ENCODE measurements at regions not wholly inside any gene's neighbourhood (a gene's known extent, or its start where the extent isn't known, plus 50 kb on each side); places are given as distances from the start of the nearest gene placed in this dataset.

DNA sequence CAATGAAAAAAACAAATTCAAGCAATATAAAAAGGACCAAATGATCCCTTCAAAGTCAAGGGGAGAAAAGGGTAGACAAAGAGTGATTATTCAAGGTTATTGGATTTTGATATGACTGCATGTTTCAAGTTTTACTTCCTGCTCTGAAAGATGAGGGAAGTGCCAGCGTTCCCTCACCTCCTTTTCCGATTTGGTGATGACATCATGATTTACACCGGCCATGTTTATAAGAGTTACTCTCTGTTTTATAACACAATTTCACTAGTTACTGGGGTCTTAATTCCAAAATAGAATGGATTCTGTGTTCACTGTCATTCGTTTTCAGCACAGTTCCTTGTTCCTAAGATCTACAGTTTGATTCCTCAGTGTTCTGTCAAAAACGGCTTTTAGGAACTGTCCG is 60.5 kb upstream of the CPXM2 start:
- DNase-seq (ENCODE audit: low spot score in 2 of 2), result no peak
- intact Hi-C loops (cut with DNase I), result no loop called here
- Histone ChIP-seq H3K4me3 (no peak overlapping the region), H3K9me3 (no peaks in the 10 kb centered on the region), H3K27me3 (no peaks in the 10 kb centered on the region), H3K36me3 (no peaks in the 10 kb centered on the region), H3K27ac (no peak overlapping the region), H3K4me1 (no peaks in the 10 kb centered on the region)
- no peak for TF ChIP-seq CTCF (IDR thresholded peaks at IDR 0.05)

DNA sequence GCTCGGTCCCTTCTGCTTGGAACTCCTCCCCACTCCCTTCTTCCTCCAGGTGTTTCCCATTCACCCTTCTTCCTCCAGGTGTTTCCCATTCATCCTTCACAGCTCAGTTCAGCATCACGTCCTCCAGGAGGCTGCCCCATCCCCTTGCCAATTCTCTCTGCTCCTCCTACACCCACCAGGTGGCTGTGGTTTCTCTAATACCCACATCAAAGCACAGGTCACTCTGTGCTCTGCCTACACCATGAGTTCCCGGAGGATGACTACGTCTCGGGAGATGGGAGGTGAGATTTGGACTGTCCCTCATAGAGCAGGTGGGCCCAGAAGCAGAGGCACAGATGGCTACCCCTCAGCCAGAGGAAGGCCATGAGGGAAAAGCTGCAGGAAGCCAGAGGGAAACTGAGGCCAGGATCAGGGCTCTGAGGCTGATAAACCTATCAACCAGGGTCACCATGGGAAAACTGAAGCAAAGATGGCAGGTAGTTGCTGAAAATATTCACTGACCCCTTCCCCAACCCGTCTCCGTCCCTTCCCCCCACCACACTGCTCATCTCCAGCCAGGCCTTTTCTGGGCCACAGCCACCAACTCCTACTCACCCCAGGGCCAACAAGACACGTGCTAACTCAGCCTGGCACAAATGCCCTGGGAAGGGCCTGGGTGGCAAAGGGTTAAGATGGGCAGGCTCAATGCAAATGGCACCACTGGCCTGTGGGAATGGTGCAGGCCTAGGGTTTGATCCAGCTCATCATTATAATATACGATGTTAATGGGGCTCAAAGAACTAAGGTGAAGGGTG is 56.6 kb upstream of the CPXM2 start:
- DNase-seq (ENCODE audit: low spot score in 2 of 2), result peak in 1 of 2 donors; percentile 50
- intact Hi-C loops (cut with DNase I), result no loop called here
- Histone ChIP-seq H3K9me3 (no peaks in the 10 kb centered on the region), H3K27ac (no peak overlapping the region), H3K27me3 (no peaks in the 10 kb centered on the region), H3K4me3 (no peak overlapping the region), H3K4me1 (no peaks in the 10 kb centered on the region), H3K36me3 (no peaks in the 10 kb centered on the region)
- TF ChIP-seq CTCF (IDR thresholded peaks at IDR 0.05), result no peak

GRCh38 chr10:123945325-123945920 is 53.8 kb upstream of the CPXM2 start:
- H3K4me3 ChIP-seq, result no peak overlapping the region
- no peaks in the 10 kb centered on the region for H3K36me3 ChIP-seq
- H3K27me3 ChIP-seq, result no peaks in the 10 kb centered on the region
- no peak for TF ChIP-seq CTCF (IDR thresholded peaks at IDR 0.05)
- H3K9me3 ChIP-seq, result no peaks in the 10 kb centered on the region
- intact Hi-C loops (cut with DNase I), result no loop called here
- H3K4me1 ChIP-seq, result no peaks in the 10 kb centered on the region
- no peak for DNase-seq (ENCODE audit: low spot score in 2 of 2)
- no peak overlapping the region for H3K27ac ChIP-seq

GRCh38 chr10:123944661-123945060 is 53.1 kb upstream of the CPXM2 start:
- intact Hi-C loops (cut with DNase I), result no loop called here
- Histone ChIP-seq H3K9me3 (no peaks in the 10 kb centered on the region), H3K27ac (no peak overlapping the region), H3K4me3 (no peak overlapping the region), H3K36me3 (no peaks in the 10 kb centered on the region), H3K27me3 (no peaks in the 10 kb centered on the region), H3K4me1 (no peaks in the 10 kb centered on the region)
- no peak for TF ChIP-seq CTCF (IDR thresholded peaks at IDR 0.05)
- DNase-seq (ENCODE audit: low spot score in 2 of 2), result no peak

DNA sequence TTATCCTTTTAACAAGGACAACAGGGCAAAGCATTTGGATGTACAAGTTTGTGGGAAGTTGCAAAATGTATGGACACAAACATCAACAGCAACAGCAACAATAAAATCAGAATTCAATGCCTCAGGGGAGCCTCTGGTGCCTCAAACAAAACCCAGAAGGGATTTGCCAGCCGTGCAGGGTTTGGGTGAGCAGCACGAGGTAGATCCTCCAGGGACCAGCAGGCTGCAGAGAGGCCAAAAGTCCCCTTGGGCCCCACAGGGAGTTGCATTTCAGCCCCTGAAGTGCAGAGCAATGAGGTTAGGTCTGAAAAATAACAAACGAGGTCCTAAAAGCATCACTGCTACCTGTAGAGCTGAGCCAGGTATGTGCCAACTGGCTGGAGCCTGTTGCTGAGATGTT is 51.7 kb upstream of the CPXM2 start:
- H3K9me3 ChIP-seq, result no peaks in the 10 kb centered on the region
- no peak for TF ChIP-seq CTCF (IDR thresholded peaks at IDR 0.05)
- no peak overlapping the region for H3K27ac ChIP-seq
- H3K27me3 ChIP-seq, result no peaks in the 10 kb centered on the region
- H3K4me1 ChIP-seq, result no peaks in the 10 kb centered on the region
- no peak overlapping the region for H3K4me3 ChIP-seq
- no peak for DNase-seq (ENCODE audit: low spot score in 2 of 2)
- H3K36me3 ChIP-seq, result no peaks in the 10 kb centered on the region
- intact Hi-C loops (cut with DNase I), result no loop called here
